H9 (cell line): ENCODE measurements at regions not wholly inside any gene's neighbourhood (a gene's known extent, or its start where the extent isn't known, plus 50 kb on each side); places are given as distances from the start of the nearest gene placed in this dataset.

Experiments used
- DNase-seq: peaks from one replicate; pipeline ENCODE4 v3.0.0-alpha.2; 2017
- H2AFZ ChIP-seq: one replicate; pipeline ENCODE4 v1.6.1; 2013; ENCODE audit warnings: mild to moderate bottlenecking, low read length, control low read depth, moderate library complexity
- H2AK5ac ChIP-seq: 2 replicates; pipeline ENCODE4 v1.6.1; 2013; ENCODE audit warnings: low read length, control low read depth, mixed read lengths; ENCODE audit not compliant: insufficient read length
- H2BK120ac ChIP-seq: one replicate; pipeline ENCODE4 v1.6.1; 2013; ENCODE audit warnings: low read depth, mild to moderate bottlenecking, low read length, control low read depth, inconsistent platforms; ENCODE audit not compliant: poor library complexity, severe bottlenecking
- H2BK12ac ChIP-seq: 2 replicates; pipeline ENCODE4 v1.6.1; 2013; ENCODE audit warnings: low read length, control low read depth, mixed read lengths, low read depth; ENCODE audit not compliant: insufficient read length
- H2BK15ac ChIP-seq: 2 replicates; pipeline ENCODE4 v1.6.1; 2013; ENCODE audit warnings: low read depth, low read length, control low read depth
- H2BK20ac ChIP-seq: one replicate; pipeline ENCODE4 v1.6.1; 2013; ENCODE audit warnings: low read depth, mild to moderate bottlenecking, low read length, control low read depth, inconsistent platforms; ENCODE audit not compliant: poor library complexity, severe bottlenecking
- H2BK5ac ChIP-seq: 2 replicates; pipeline ENCODE4 v1.6.1; 2013; ENCODE audit warnings: low read length, control low read depth, mixed read lengths; ENCODE audit not compliant: insufficient read length
- H3K14ac ChIP-seq: 2 replicates; pipeline ENCODE4 v1.6.1; 2013; ENCODE audit warnings: low read length, control low read depth; ENCODE audit not compliant: insufficient read depth
- H3K18ac ChIP-seq: 2 replicates; pipeline ENCODE4 v1.6.1; 2013; ENCODE audit warnings: low read depth, mild to moderate bottlenecking, mixed read lengths, low read length, control low read depth; ENCODE audit not compliant: insufficient read length
- H3K23ac ChIP-seq: 2 replicates; pipeline ENCODE4 v1.6.1; 2013; ENCODE audit warnings: low read length, control low read depth, mixed read lengths, low read depth; ENCODE audit not compliant: insufficient read length
- H3K23me2 ChIP-seq: 2 replicates; pipeline ENCODE4 v1.6.1; 2013; ENCODE audit warnings: low read depth, mild to moderate bottlenecking, mixed read lengths, low read length, control low read depth; ENCODE audit not compliant: insufficient read length, poor library complexity, severe bottlenecking
- H3K27ac ChIP-seq: 2 replicates; pipeline ENCODE4 v1.5.1; 2013; ENCODE audit warnings: low read length, control low read depth, mixed read lengths, low read depth; ENCODE audit not compliant: insufficient read length
- H3K27me3 ChIP-seq: 2 replicates; pipeline ENCODE4 v1.6.1; 2013; ENCODE audit warnings: low read length, control low read depth, inconsistent platforms; ENCODE audit not compliant: insufficient read depth
- H3K4ac ChIP-seq: 2 replicates; pipeline ENCODE4 v1.6.1; 2013; ENCODE audit warnings: low read depth, mild to moderate bottlenecking, control low read depth, inconsistent platforms, low read length, moderate library complexity
- H3K4me1 ChIP-seq: 2 replicates; pipeline ENCODE4 v1.6.1; 2013; ENCODE audit warnings: low read length, control low read depth, inconsistent platforms; ENCODE audit not compliant: insufficient read depth
- H3K4me2 ChIP-seq: 2 replicates; pipeline ENCODE4 v1.6.1; 2013; ENCODE audit warnings: low read length, control low read depth, mixed read lengths; ENCODE audit not compliant: insufficient read length, insufficient read depth
- H3K56ac ChIP-seq: 2 replicates; pipeline ENCODE4 v1.6.1; 2013; ENCODE audit warnings: low read depth, mild to moderate bottlenecking, mixed read lengths, low read length, control low read depth; ENCODE audit not compliant: insufficient read length
- H3K79me1 ChIP-seq: 2 replicates; pipeline ENCODE4 v1.6.1; 2013; ENCODE audit warnings: low read depth, mild to moderate bottlenecking, moderate library complexity, low read length, control low read depth, inconsistent platforms; ENCODE audit not compliant: insufficient read depth, poor library complexity, severe bottlenecking
- H3K79me2 ChIP-seq: 2 replicates; pipeline ENCODE4 v1.6.1; 2013; ENCODE audit warnings: low read length, control low read depth, inconsistent platforms; ENCODE audit not compliant: insufficient read depth
- H3K9ac ChIP-seq: 2 replicates; pipeline ENCODE4 v1.6.1; 2013; ENCODE audit warnings: low read length, control low read depth, mixed read lengths; ENCODE audit not compliant: insufficient read length; ENCODE audit errors: extremely low read depth
- H3K9me3 ChIP-seq: one replicate; pipeline ENCODE4 v1.6.1; 2013; ENCODE audit warnings: low read depth, low read length, inconsistent platforms; ENCODE audit not compliant: control insufficient read depth
- H3T11ph ChIP-seq: one replicate; pipeline ENCODE4 v1.6.1; 2013; ENCODE audit warnings: mild to moderate bottlenecking, low read length, control low read depth, inconsistent platforms
- H4K20me1 ChIP-seq: one replicate; pipeline ENCODE4 v1.6.1; 2013; ENCODE audit not compliant: control insufficient read depth, insufficient read length, insufficient read depth
- H4K5ac ChIP-seq: 2 replicates; pipeline ENCODE4 v1.6.1; 2013; ENCODE audit warnings: low read depth, mild to moderate bottlenecking, mixed read lengths, low read length, control low read depth; ENCODE audit not compliant: insufficient read length
- H4K8ac ChIP-seq: replicated peaks from 2 replicates; pipeline ENCODE4 v1.6.1; 2013; ENCODE audit warnings: low read length, control low read depth, mixed read lengths, low read depth; ENCODE audit not compliant: insufficient read length
- H4K91ac ChIP-seq: 2 replicates; pipeline ENCODE4 v1.6.1; 2013; ENCODE audit warnings: low read depth, mild to moderate bottlenecking, moderate library complexity, mixed read lengths, low read length, control low read depth; ENCODE audit not compliant: insufficient read length
- H3K27ac Mint-ChIP-seq, 3 experiments: 2 replicates in 2 of 3; 3 replicates in 1 of 3; pipeline ENCODE4 v1.8.0; 2020 to 2021; ENCODE audit warnings: mixed read lengths in 3 of 3, mild to moderate bottlenecking in 1 of 3, moderate library complexity in 1 of 3
- H3K27me3 Mint-ChIP-seq: 2 replicates; pipeline ENCODE4 v1.8.0; 2021; ENCODE audit warnings: low read depth, mild to moderate bottlenecking, moderate library complexity, mixed read lengths
- H3K36me3 Mint-ChIP-seq, 3 experiments: 2 replicates in 2 of 3; 3 replicates in 1 of 3; pipeline ENCODE4 v1.8.0; 2020 to 2021; ENCODE audit warnings: low read depth in 3 of 3, mixed read lengths in 3 of 3; ENCODE audit not compliant: insufficient read depth in 1 of 3
- H3K4me1 Mint-ChIP-seq, 2 experiments: 2 replicates each; pipeline ENCODE4 v1.8.0; 2020; ENCODE audit warnings: mixed read lengths in 2 of 2
- H3K4me3 Mint-ChIP-seq, 2 experiments: 2 replicates in 1 of 2; 3 replicates in 1 of 2; pipeline ENCODE4 v1.8.0; 2020 to 2021; ENCODE audit warnings: mild to moderate bottlenecking in 2 of 2, mixed read lengths in 2 of 2, moderate library complexity in 1 of 2
- H3K9me3 Mint-ChIP-seq, 2 experiments: 2 replicates in 1 of 2; 3 replicates in 1 of 2; pipeline ENCODE4 v1.8.0; 2020; ENCODE audit warnings: mild to moderate bottlenecking in 2 of 2, mixed read lengths in 2 of 2, moderate library complexity in 1 of 2
- WGBS: extraction: QIAGEN DNeasy Blood & Tissue Kit; methylation state at CpG from one replicate; pipeline ENCODE4 v1.1.7; 2013; ENCODE audit warnings: missing lambda C conversion rate, low lambda C conversion rate, mixed read lengths; ENCODE audit not compliant: insufficient read length; ENCODE audit errors: extremely low coverage; 5-methylcytosine and 5-hydroxymethylcytosine counted together
- TF ChIP-seq, protein P1 (sequence below): fragments of 200-600 bp; sonication (generic); conservative IDR thresholded peaks from 3 replicates; pipeline ENCODE4 v1.8.0; 2021; ENCODE audit warnings: antibody characterized with exemption, mild to moderate bottlenecking

- H2BK120ac ChIP-seq, result no peak overlapping the region
- H3K27ac ChIP-seq, result no peak overlapping the region
- H3K14ac ChIP-seq, result no peak overlapping the region
- Mint-ChIP-seq H3K4me1 (peaks cover 0 to 3% of the 10 kb centered on the region in 2 experiments; a peak in 1 of 4 replicates), H3K4me3 (no peak overlapping the region), H3K36me3 (no peaks in the 10 kb centered on the region; a peak in 2 of 7 replicates), H3K9me3 (peaks cover 2 to 11% of the 10 kb centered on the region in 2 experiments; a peak in 2 of 5 replicates), H3K27me3 (no peaks in the 10 kb centered on the region; the same call in none of the 2 replicates), H3K27ac (no peak overlapping the region)
- H4K20me1 ChIP-seq, result no peaks in the 10 kb centered on the region
- no peaks in the 10 kb centered on the region for H3K27me3 ChIP-seq
- no peaks in the 10 kb centered on the region for H3K9me3 ChIP-seq
- H3K4me2 ChIP-seq, result no peak overlapping the region
- no peak overlapping the region for H2BK15ac ChIP-seq
- DNase-seq, result no peak
- H2BK20ac ChIP-seq, result no peak overlapping the region
- no peak overlapping the region for H2BK12ac ChIP-seq
- H2BK5ac ChIP-seq, result no peak overlapping the region
- no peak overlapping the region for H4K8ac ChIP-seq
- TF ChIP-seq, protein P1, sequence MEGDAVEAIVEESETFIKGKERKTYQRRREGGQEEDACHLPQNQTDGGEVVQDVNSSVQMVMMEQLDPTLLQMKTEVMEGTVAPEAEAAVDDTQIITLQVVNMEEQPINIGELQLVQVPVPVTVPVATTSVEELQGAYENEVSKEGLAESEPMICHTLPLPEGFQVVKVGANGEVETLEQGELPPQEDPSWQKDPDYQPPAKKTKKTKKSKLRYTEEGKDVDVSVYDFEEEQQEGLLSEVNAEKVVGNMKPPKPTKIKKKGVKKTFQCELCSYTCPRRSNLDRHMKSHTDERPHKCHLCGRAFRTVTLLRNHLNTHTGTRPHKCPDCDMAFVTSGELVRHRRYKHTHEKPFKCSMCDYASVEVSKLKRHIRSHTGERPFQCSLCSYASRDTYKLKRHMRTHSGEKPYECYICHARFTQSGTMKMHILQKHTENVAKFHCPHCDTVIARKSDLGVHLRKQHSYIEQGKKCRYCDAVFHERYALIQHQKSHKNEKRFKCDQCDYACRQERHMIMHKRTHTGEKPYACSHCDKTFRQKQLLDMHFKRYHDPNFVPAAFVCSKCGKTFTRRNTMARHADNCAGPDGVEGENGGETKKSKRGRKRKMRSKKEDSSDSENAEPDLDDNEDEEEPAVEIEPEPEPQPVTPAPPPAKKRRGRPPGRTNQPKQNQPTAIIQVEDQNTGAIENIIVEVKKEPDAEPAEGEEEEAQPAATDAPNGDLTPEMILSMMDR, result no peak
- H3K79me1 ChIP-seq, result no peaks in the 10 kb centered on the region
- H3K79me2 ChIP-seq, result no peaks in the 10 kb centered on the region
- no peak overlapping the region for H4K91ac ChIP-seq
- no peak overlapping the region for H4K5ac ChIP-seq
- H3K56ac ChIP-seq, result no peak overlapping the region
- no peak overlapping the region for H3T11ph ChIP-seq
- no peak overlapping the region for H3K4ac ChIP-seq
- no peak overlapping the region for H3K18ac ChIP-seq
- no peak overlapping the region for H3K9ac ChIP-seq
- WGBS, result no CpG with 5 or more reads among the region's 27 CpGs
- no peak overlapping the region for H2AFZ ChIP-seq
- H3K23me2 ChIP-seq, result no peaks in the 10 kb centered on the region
- no peaks in the 10 kb centered on the region for H3K4me1 ChIP-seq
- no peak overlapping the region for H2AK5ac ChIP-seq
- H3K23ac ChIP-seq, result no peak overlapping the region
These were observed 128.7 kb downstream of the DLL1 start for GRCh38 chr6:170162011-170162774.
